SKM-1 (cell line): ENCODE measurements at regions not wholly inside any gene's neighbourhood (a gene's known extent, or its start where the extent isn't known, plus 50 kb on each side); places are given as distances from the start of the nearest gene placed in this dataset.
"Not testable (repeated sequence)": the region's sequence is repeated elsewhere in the genome, so short reads cannot be mapped to it uniquely, and the experiment has no call there.

Experiments
- DNase-seq: peaks from one replicate; lab custom pipeline; 2025; ENCODE audit not compliant: unreplicated experiment; lab: John Stamatoyannopoulos, UW

- DNase-seq, result no peak
Observed at GRCh38 chr5:1654786-1655495, 131.2 kb upstream of the LPCAT1 start.

GRCh38 chr5:1653698-1654651, 130.2 kb upstream of the LPCAT1 start:
- not testable (repeated sequence) for DNase-seq

- DNase-seq, result no peak
Observed at GRCh38 chr5:1652873-1653697, 129.3 kb upstream of the LPCAT1 start.

- DNase-seq, result no peak
Observed at GRCh38 chr5:1651971-1652872, 128.5 kb upstream of the LPCAT1 start.

- no peak for DNase-seq
Observed at GRCh38 chr5:1651250-1651649, 127.5 kb upstream of the LPCAT1 start.

- no peak for DNase-seq
Observed at GRCh38 chr5:1649554-1649953, 125.8 kb upstream of the LPCAT1 start.

GRCh38 chr5:1648806-1649205, 125.0 kb upstream of the LPCAT1 start:
- DNase-seq, result no peak

- no peak for DNase-seq
Observed at GRCh38 chr5:1647580-1647979, 123.8 kb upstream of the LPCAT1 start.

- peak; percentile 42 for DNase-seq
Observed at GRCh38 chr5:1644810-1645571, 121.2 kb upstream of the LPCAT1 start.

GRCh38 chr5:1644393-1644809, 120.6 kb upstream of the LPCAT1 start:
- not testable (repeated sequence) for DNase-seq

- DNase-seq, result no peak
Observed at GRCh38 chr5:1643651-1644392, 120.1 kb upstream of the LPCAT1 start.

- DNase-seq, result no peak
Observed at GRCh38 chr5:1642621-1643061, 118.9 kb upstream of the LPCAT1 start.

GRCh38 chr5:1642221-1642620, 118.5 kb upstream of the LPCAT1 start:
- DNase-seq, result no peak

GRCh38 chr5:1641560-1642166, 117.9 kb upstream of the LPCAT1 start:
- DNase-seq, result peak; percentile 90

GRCh38 chr5:1641041-1641440, 117.3 kb upstream of the LPCAT1 start:
- DNase-seq, result no peak

GRCh38 chr5:1640421-1640881, 116.7 kb upstream of the LPCAT1 start:
- DNase-seq, result no peak

- DNase-seq, result no peak
Observed at GRCh38 chr5:1639757-1640156, 116.0 kb upstream of the LPCAT1 start.
